HepG2 (cell line): ENCODE measurements at regions not wholly inside any gene's neighbourhood (a gene's known extent, or its start where the extent isn't known, plus 50 kb on each side); places are given as distances from the start of the nearest gene placed in this dataset.

ENCODE experiments used
- ATAC-seq: fragments of 200-7000 bp; cut with Tn5 transposase; 3 replicates; pipeline ENCODE4 v1.9.1; 2020; ENCODE audit warnings: mild to moderate bottlenecking, moderate library complexity
- BruUV-seq: library from RNA; stranded (reverse); fragments of 400-500 nt; replicated peaks from 2 replicates; lab custom pipeline; 2021; lab: Mats Ljungman, UMichigan
- CTCF ChIA-PET: fragments of 300-600 bp; formaldehyde crosslinking; extraction: SDS; loops from one replicate; lab custom pipeline; 2021; ENCODE audit warnings: low total read pairs, inconsistent platforms, low intra/inter-chr PET ratio; lab: Yijun Ruan, JAX
- POLR2A ChIA-PET: fragments of 350-600 bp; sonication (Branson Sonifier 250); formaldehyde crosslinking; loops from one replicate; lab custom pipeline; 2020; ENCODE audit warnings: antibody characterized with exemption, inconsistent platforms; lab: Yijun Ruan, JAX
- DNase-seq: peaks from one replicate; pipeline ENCODE4 v3.0.0-alpha.2; 2015; ENCODE audit warnings: low spot score
- FAIRE-seq: peaks from 3 replicates; lab custom pipeline; 2011; peaks lifted over from hg19 to GRCh38; lab: Jason Lieb, UNC
- H2AFZ ChIP-seq: one replicate; pipeline ENCODE4 v1.6.1; 2011; ENCODE audit warnings: low read length, inconsistent platforms
- H3K27ac ChIP-seq: fragments of 300-600 bp; 3 replicates; pipeline ENCODE4 v1.8.0; 2011; ENCODE audit warnings: mixed run types, mild to moderate bottlenecking, mixed read lengths, low read length, inconsistent platforms; ENCODE audit not compliant: insufficient read depth; ENCODE audit errors: extremely low read length
- H3K27me3 ChIP-seq, 2 experiments: fragments of 200-600 bp in 1 of 2; 2 replicates in 1 of 2; 3 replicates in 1 of 2; pipeline versions ENCODE4 v1.6.0 to v1.8.0; 2011; ENCODE audit warnings: low read length in 2 of 2, mild to moderate bottlenecking in 2 of 2, moderate library complexity in 2 of 2, inconsistent platforms in 1 of 2; ENCODE audit not compliant: insufficient read depth in 2 of 2, control insufficient read depth in 1 of 2
- H3K36me3 ChIP-seq, 2 experiments: fragments of 200-600 bp in 1 of 2; replicated peaks in 1 of 2; 2 replicates in 1 of 2; 3 replicates in 1 of 2; pipeline versions ENCODE4 v1.5.1 to v1.8.0; 2011; ENCODE audit warnings: low read length in 2 of 2, inconsistent platforms in 1 of 2; ENCODE audit not compliant: insufficient read depth in 2 of 2, control insufficient read depth in 1 of 2
- H3K4me1 ChIP-seq: 2 replicates; pipeline ENCODE4 v1.5.1; 2012; ENCODE audit warnings: low read length, inconsistent platforms; ENCODE audit not compliant: insufficient read depth
- H3K4me2 ChIP-seq: 2 replicates; pipeline ENCODE4 v1.6.0; 2011; ENCODE audit warnings: low read depth, low read length, inconsistent platforms
- H3K4me3 ChIP-seq, 3 experiments: fragments of 200-600 bp in 1 of 3; sonication (generic), shearing (Covaris generic) in 1 of 3; replicated peaks in 1 of 3; 2 replicates each; pipeline ENCODE4 v1.5.1; 2011 to 2016; ENCODE audit warnings: low read length in 3 of 3, inconsistent platforms in 2 of 3, low read depth in 2 of 3, mild to moderate bottlenecking in 2 of 3, control low read depth in 1 of 3, mixed read lengths in 1 of 3; ENCODE audit not compliant: insufficient read depth in 1 of 3
- H3K79me2 ChIP-seq: one replicate; pipeline ENCODE4 v1.6.1; 2011; ENCODE audit warnings: low read length, inconsistent platforms; ENCODE audit not compliant: insufficient read depth
- H3K9ac ChIP-seq: 2 replicates; pipeline ENCODE4 v1.6.0; 2011; ENCODE audit warnings: mild to moderate bottlenecking, low read depth, low read length, inconsistent platforms; ENCODE audit not compliant: insufficient read depth
- H3K9me3 ChIP-seq: 2 replicates; pipeline ENCODE4 v1.5.1; 2012; ENCODE audit warnings: mild to moderate bottlenecking, low read length
- H4K20me1 ChIP-seq: 2 replicates; pipeline ENCODE4 v1.6.0; 2011; ENCODE audit warnings: inconsistent platforms, mild to moderate bottlenecking, low read length, moderate library complexity; ENCODE audit not compliant: insufficient read depth
- FOXA1 ChIP-seq, 2 experiments: fragments of 450-650 bp in 1 of 2; sonication (generic) in 1 of 2; formaldehyde crosslinking in 1 of 2; IDR thresholded peaks; 2 replicates each; pipeline versions ENCODE4 v1.4.0 to v1.6.1; 2016 to 2020; ENCODE audit warnings: missing genetic modification reagents in 1 of 2
- MTA1 ChIP-seq: sonication (generic); formaldehyde crosslinking; IDR thresholded peaks from 2 replicates; pipeline ENCODE4 v1.4.0; 2020; ENCODE audit warnings: missing genetic modification reagents, mild to moderate bottlenecking, borderline replicate concordance
- NPAS2 ChIP-seq: sonication (generic); formaldehyde crosslinking; IDR thresholded peaks from 2 replicates; pipeline ENCODE4 v1.8.0; 2022; ENCODE audit warnings: mild to moderate bottlenecking, missing genetic modification reagents, borderline replicate concordance
- PCBP1 ChIP-seq: fragments of 200-400 bp; formaldehyde crosslinking; IDR thresholded peaks from 2 replicates; pipeline ENCODE4 v1.6.1; 2017; ENCODE audit warnings: mild to moderate bottlenecking, low read depth, low read length, borderline replicate concordance
- RARG ChIP-seq: sonication (generic); formaldehyde crosslinking; IDR thresholded peaks from 2 replicates; pipeline ENCODE4 v1.4.0; 2020; ENCODE audit warnings: low read depth, mild to moderate bottlenecking, missing genetic modification reagents
- SMYD3 ChIP-seq: sonication (generic); formaldehyde crosslinking; IDR thresholded peaks from 2 replicates; pipeline ENCODE4 v1.8.1; 2023; ENCODE audit warnings: mild to moderate bottlenecking, missing genetic modification reagents
- U2AF1 ChIP-seq: fragments of 200-400 bp; formaldehyde crosslinking; optimal IDR thresholded peaks from 2 replicates; pipeline ENCODE3; 2017; ENCODE audit warnings: mild to moderate bottlenecking, low read depth, low read length
- WGBS: methylation state at CpG from one replicate; pipeline ENCODE4 v1.1.6; 2017; ENCODE audit warnings: low lambda C conversion rate; 5-methylcytosine and 5-hydroxymethylcytosine counted together
- in situ Hi-C: cut with HindIII; loops from 2 replicates; pipeline ENCODE4 v1.10.0; 2017; ENCODE audit warnings: low pct_unique_long_range_greater_than_20kb; ENCODE audit not compliant: extremely low pct_ligation_motif_present
- intact Hi-C: fragments of 100-400 bp; cut with micrococcal nuclease; formaldehyde crosslinking; loops from one replicate; pipeline ENCODE4 v1.10.0; 2022; ENCODE audit not compliant: unreplicated experiment
- TF ChIP-seq, protein P1 (sequence below): sonication (generic); formaldehyde crosslinking; IDR thresholded peaks from 2 replicates; pipeline ENCODE4 v1.8.0; 2022; ENCODE audit warnings: mild to moderate bottlenecking, missing genetic modification reagents, moderate library complexity
- TF ChIP-seq, protein P2 (sequence below): sonication (generic); formaldehyde crosslinking; IDR thresholded peaks from 2 replicates; pipeline ENCODE4 v1.4.0; 2020; ENCODE audit warnings: missing genetic modification reagents
- TF ChIP-seq, protein P3 (sequence below): sonication (generic); formaldehyde crosslinking; IDR thresholded peaks from 2 replicates; pipeline ENCODE4 v1.5.0; 2020; ENCODE audit warnings: missing genetic modification reagents, mild to moderate bottlenecking, borderline replicate concordance
- TF ChIP-seq, protein P4 (sequence below): sonication (generic); formaldehyde crosslinking; IDR thresholded peaks from 2 replicates; pipeline ENCODE4 v1.4.0; 2020; ENCODE audit warnings: missing genetic modification reagents, borderline replicate concordance

DNA sequence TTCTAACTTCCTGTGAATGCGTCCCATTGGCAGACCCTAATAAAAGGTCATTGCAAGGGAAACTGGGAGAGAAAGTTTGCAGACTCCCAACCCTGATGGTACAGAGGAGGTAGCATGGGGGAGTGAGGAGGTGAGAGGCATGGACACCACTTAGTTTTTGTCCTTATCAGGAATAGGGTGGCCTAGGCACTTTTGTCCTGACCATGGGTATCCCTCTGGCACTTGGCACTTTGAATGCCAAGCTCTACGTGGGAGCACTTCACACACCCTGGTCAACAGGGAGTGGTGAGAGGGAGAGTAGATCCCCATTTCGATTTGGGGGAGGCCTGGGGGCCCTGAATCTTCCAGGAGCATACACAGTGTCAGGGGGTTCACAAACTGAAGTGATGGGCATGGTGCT, 75.6 kb upstream of the SH3PXD2B start:
- Histone ChIP-seq H2AFZ (no peak overlapping the region), H4K20me1 (no peaks in the 10 kb centered on the region), H3K79me2 (no peaks in the 10 kb centered on the region), H3K36me3 (no peaks in the 10 kb centered on the region), H3K9ac (no peak overlapping the region), H3K27ac (no peak overlapping the region), H3K4me1 (no peaks in the 10 kb centered on the region), H3K4me3 (no peak overlapping the region), H3K9me3 (no peaks in the 10 kb centered on the region), H3K27me3 (peaks cover 0 to 12% of the 10 kb centered on the region in 2 experiments; a peak in 2 of 5 replicates), H3K4me2 (no peak overlapping the region)
- ATAC-seq (no peak), FAIRE-seq (no peak), DNase-seq (no peak)
- no TSS peak for BruUV-seq
- intact Hi-C loops: no loop called here
- in situ Hi-C loops: no loop called here
- TF ChIP-seq MTA1 (CRISPR knock-in tag): no peak
- no peak for TF ChIP-seq NPAS2 (CRISPR knock-in tag)
- TF ChIP-seq, protein P1, sequence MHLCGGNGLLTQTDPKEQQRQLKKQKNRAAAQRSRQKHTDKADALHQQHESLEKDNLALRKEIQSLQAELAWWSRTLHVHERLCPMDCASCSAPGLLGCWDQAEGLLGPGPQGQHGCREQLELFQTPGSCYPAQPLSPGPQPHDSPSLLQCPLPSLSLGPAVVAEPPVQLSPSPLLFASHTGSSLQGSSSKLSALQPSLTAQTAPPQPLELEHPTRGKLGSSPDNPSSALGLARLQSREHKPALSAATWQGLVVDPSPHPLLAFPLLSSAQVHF: no peak
- TF ChIP-seq, protein P2, sequence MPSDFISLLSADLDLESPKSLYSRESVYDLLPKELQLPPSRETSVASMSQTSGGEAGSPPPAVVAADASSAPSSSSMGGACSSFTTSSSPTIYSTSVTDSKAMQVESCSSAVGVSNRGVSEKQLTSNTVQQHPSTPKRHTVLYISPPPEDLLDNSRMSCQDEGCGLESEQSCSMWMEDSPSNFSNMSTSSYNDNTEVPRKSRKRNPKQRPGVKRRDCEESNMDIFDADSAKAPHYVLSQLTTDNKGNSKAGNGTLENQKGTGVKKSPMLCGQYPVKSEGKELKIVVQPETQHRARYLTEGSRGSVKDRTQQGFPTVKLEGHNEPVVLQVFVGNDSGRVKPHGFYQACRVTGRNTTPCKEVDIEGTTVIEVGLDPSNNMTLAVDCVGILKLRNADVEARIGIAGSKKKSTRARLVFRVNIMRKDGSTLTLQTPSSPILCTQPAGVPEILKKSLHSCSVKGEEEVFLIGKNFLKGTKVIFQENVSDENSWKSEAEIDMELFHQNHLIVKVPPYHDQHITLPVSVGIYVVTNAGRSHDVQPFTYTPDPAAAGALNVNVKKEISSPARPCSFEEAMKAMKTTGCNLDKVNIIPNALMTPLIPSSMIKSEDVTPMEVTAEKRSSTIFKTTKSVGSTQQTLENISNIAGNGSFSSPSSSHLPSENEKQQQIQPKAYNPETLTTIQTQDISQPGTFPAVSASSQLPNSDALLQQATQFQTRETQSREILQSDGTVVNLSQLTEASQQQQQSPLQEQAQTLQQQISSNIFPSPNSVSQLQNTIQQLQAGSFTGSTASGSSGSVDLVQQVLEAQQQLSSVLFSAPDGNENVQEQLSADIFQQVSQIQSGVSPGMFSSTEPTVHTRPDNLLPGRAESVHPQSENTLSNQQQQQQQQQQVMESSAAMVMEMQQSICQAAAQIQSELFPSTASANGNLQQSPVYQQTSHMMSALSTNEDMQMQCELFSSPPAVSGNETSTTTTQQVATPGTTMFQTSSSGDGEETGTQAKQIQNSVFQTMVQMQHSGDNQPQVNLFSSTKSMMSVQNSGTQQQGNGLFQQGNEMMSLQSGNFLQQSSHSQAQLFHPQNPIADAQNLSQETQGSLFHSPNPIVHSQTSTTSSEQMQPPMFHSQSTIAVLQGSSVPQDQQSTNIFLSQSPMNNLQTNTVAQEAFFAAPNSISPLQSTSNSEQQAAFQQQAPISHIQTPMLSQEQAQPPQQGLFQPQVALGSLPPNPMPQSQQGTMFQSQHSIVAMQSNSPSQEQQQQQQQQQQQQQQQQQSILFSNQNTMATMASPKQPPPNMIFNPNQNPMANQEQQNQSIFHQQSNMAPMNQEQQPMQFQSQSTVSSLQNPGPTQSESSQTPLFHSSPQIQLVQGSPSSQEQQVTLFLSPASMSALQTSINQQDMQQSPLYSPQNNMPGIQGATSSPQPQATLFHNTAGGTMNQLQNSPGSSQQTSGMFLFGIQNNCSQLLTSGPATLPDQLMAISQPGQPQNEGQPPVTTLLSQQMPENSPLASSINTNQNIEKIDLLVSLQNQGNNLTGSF (CRISPR knock-in tag): no peak
- TF ChIP-seq U2AF1: no peak
- TF ChIP-seq, protein P3, sequence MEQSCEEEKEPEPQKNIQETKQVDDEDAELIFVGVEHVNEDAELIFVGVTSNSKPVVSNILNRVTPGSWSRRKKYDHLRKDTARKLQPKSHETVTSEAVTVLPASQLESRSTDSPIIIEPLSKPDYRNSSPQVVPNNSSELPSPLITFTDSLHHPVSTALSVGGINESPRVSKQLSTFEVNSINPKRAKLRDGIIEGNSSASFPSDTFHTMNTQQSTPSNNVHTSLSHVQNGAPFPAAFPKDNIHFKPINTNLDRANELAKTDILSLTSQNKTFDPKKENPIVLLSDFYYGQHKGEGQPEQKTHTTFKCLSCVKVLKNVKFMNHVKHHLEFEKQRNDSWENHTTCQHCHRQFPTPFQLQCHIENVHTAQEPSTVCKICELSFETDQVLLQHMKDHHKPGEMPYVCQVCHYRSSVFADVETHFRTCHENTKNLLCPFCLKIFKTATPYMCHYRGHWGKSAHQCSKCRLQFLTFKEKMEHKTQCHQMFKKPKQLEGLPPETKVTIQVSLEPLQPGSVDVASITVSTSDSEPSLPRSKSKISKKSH: no peak
- no peak for TF ChIP-seq FOXA1 (IDR thresholded peaks at IDR 0.05)
- TF ChIP-seq FOXA1 (CRISPR knock-in tag; IDR thresholded peaks at IDR 0.05): no peak
- no peak for TF ChIP-seq SMYD3 (CRISPR knock-in tag)
- TF ChIP-seq, protein P4, sequence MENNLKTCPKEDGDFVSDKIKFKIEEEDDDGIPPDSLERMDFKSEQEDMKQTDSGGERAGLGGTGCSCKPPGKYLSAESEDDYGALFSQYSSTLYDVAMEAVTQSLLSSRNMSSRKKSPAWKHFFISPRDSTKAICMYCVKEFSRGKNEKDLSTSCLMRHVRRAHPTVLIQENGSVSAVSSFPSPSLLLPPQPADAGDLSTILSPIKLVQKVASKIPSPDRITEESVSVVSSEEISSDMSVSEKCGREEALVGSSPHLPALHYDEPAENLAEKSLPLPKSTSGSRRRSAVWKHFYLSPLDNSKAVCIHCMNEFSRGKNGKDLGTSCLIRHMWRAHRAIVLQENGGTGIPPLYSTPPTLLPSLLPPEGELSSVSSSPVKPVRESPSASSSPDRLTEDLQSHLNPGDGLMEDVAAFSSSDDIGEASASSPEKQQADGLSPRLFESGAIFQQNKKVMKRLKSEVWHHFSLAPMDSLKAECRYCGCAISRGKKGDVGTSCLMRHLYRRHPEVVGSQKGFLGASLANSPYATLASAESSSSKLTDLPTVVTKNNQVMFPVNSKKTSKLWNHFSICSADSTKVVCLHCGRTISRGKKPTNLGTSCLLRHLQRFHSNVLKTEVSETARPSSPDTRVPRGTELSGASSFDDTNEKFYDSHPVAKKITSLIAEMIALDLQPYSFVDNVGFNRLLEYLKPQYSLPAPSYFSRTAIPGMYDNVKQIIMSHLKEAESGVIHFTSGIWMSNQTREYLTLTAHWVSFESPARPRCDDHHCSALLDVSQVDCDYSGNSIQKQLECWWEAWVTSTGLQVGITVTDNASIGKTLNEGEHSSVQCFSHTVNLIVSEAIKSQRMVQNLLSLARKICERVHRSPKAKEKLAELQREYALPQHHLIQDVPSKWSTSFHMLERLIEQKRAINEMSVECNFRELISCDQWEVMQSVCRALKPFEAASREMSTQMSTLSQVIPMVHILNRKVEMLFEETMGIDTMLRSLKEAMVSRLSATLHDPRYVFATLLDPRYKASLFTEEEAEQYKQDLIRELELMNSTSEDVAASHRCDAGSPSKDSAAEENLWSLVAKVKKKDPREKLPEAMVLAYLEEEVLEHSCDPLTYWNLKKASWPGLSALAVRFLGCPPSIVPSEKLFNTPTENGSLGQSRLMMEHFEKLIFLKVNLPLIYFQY (CRISPR knock-in tag): no peak
- TF ChIP-seq PCBP1: no peak
- TF ChIP-seq RARG (CRISPR knock-in tag): no peak
- 22% methylated on average over 2 of the region's 3 CpGs for WGBS
- ChIA-PET CTCF (no interaction called here), POLR2A (no interaction called here)
